Uterus (tissue), 2 donors: ENCODE measurements at regions not wholly inside any gene's neighbourhood (a gene's known extent, or its start where the extent isn't known, plus 50 kb on each side); places are given as distances from the start of the nearest gene placed in this dataset.

ENCODE experiments used
- CTCF ChIP-seq, 4 experiments: fragments of 200-600 bp in 2 of 4; fragments of 450-650 bp in 2 of 4; sonication (generic) in 2 of 4; IDR thresholded peaks; one replicate each; pipeline ENCODE4 v1.5.1; 2016 to 2019; ENCODE audit warnings: antibody characterized with exemption in 4 of 4, mild to moderate bottlenecking in 2 of 4, moderate library complexity in 1 of 4
- POLR2A ChIP-seq, 2 donors: fragments of 450-650 bp; IDR thresholded peaks; one replicate each; pipeline ENCODE4 v1.6.1; 2016; ENCODE audit warnings: antibody characterized with exemption in 2 of 2, mild to moderate bottlenecking in 1 of 2, moderate library complexity in 1 of 2

DNA sequence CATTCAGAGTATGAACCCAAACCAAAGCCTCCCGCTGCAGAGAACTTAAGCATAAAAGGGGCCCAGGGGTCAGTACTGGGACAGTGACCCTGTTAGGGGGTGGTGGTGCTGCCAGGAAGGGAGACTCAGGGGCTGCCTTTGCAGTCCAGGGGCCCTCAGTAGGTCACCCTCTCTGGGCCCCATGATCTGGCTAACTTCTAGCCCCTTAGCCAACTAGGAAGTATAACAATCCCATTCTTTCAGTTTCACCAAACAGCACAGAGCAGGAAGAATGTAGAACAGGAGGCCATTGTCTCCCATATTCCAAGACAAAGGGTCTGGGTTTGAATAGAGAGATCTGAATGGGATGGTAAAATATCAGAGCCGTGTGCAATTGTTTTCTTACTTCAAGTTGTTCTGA lies 378.6 kb upstream of the C16orf82 start:
- TF ChIP-seq POLR2A (IDR thresholded peaks at IDR 0.05) (no peak), CTCF (IDR thresholded peaks at IDR 0.05) (no peak)
